GM12801 (cell line): ENCODE measurements at regions not wholly inside any gene's neighbourhood (a gene's known extent, or its start where the extent isn't known, plus 50 kb on each side); places are given as distances from the start of the nearest gene placed in this dataset.

ENCODE experiments used
- CTCF ChIP-seq: IDR thresholded peaks from one replicate; pipeline ENCODE4 v1.5.1; 2011; ENCODE audit warnings: control low read depth; ENCODE audit not compliant: insufficient read length; ENCODE audit errors: extremely low read depth

- no peak for TF ChIP-seq CTCF
Measured at GRCh38 chr16:17696616-17697015, 225.9 kb upstream of the XYLT1 start.

GRCh38 chr16:17692484-17692883 lies 221.7 kb upstream of the XYLT1 start:
- TF ChIP-seq CTCF: no peak

DNA sequence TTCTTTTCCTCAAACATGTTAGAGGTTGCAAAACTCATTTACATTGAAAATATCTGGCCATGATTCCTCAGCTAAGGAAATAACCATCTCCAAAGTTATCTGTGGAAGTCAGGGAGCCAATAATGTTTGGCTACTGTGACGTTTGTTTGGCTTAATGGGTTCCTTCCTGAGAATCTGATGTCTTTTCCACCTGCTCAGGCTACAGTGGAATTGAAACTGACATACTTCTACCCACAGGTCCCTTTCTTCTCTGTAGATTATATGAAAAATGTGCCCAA lies 221.1 kb upstream of the XYLT1 start:
- TF ChIP-seq CTCF: no peak

GRCh38 chr16:17691106-17691898 lies 220.5 kb upstream of the XYLT1 start:
- no peak for TF ChIP-seq CTCF

DNA sequence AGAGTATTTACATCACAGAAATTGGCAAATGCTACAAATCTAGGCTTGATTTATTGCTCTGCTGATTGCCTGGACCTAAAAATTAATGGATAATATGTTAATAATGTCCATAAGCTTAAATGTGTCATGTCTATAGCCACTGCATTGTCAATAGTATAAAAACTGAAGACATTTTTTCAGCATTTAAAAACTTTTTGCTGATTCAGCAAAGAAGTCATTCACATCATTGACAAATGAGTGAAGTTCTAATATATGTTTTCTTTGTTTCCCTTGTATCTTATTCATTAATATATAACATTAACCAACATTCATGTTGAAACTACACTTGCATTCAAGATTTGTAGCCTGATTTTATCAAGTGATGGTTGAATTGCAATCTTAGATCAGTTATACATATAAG lies 214.7 kb upstream of the XYLT1 start:
- no peak for TF ChIP-seq CTCF

DNA sequence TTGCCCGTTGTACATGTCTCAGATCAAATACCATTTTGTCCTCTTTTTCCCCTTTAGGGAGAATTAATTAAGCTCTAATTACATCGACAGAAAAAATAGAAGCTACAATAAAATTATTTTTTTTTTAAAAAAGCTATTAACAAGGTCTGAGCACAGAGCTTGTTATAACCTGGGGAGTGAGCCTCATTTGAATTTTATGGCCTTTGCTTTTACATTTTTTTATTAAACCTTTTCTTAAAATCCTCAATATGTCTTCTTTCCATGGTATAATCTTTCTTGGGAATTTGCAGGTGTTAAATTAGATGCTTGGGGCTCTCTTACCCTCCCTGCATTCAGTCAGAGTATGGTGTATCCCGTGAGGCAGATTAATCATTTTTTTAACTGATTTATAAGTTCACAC lies 212.5 kb upstream of the XYLT1 start:
- TF ChIP-seq CTCF: no peak

DNA sequence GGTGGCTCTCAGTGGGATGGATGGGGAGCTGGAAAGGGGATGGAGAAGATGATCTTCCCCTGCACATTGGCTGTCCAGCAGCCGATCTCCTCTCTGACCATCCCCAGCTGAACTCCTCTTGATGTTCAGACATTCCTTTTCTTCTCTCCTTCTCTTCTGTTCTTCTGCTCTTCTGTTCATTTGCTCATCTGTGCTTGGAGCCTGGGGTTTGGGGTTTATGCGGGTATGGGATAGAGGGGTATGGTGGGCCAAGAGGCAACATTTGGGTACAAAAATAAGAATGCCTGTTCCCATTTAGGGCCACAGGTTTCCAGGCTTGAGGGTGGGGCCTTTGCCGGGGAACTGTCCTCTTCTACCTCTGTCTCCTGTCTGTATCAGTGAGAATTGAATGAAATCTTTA lies 205.4 kb upstream of the XYLT1 start:
- TF ChIP-seq CTCF: no peak
